Heart right ventricle (tissue), 16 donors: ENCODE measurements at regions not wholly inside any gene's neighbourhood (a gene's known extent, or its start where the extent isn't known, plus 50 kb on each side); places are given as distances from the start of the nearest gene placed in this dataset.

Experiments
- ATAC-seq, 8 donors: fragments of 200-7000 bp; cut with Tn5 transposase; one replicate each; pipeline ENCODE4 v1.9.1; 2020; ENCODE audit warnings: mild to moderate bottlenecking in 8 of 8, moderate library complexity in 8 of 8, moderate number of reproducible peaks in 1 of 8
- DNase-seq, 2 donors: peaks; one replicate each; pipeline ENCODE4 v3.0.0-alpha.2; 2020
- H3K27ac ChIP-seq, 10 donors: fragments of 200-600 bp; sonication (generic) in 2 of 10; one replicate each; pipeline versions ENCODE4 v1.5.0 to v1.8.0; 2020 to 2022; ENCODE audit warnings: mild to moderate bottlenecking in 3 of 10
- H3K27me3 ChIP-seq, 7 donors: fragments of 200-600 bp; one replicate each; pipeline ENCODE4 v1.8.0; 2021 to 2022; ENCODE audit warnings: mild to moderate bottlenecking in 2 of 7
- H3K36me3 ChIP-seq, 9 donors: fragments of 200-600 bp; sonication (generic) in 1 of 9; one replicate each; pipeline versions ENCODE4 v1.5.0 to v1.8.0; 2020 to 2022; ENCODE audit warnings: mild to moderate bottlenecking in 2 of 9
- H3K4me1 ChIP-seq, 9 donors: fragments of 200-600 bp; sonication (generic) in 1 of 9; one replicate each; pipeline versions ENCODE4 v1.5.0 to v1.8.0; 2020 to 2022; ENCODE audit warnings: mild to moderate bottlenecking in 4 of 9
- H3K4me3 ChIP-seq, 10 donors: fragments of 200-600 bp; sonication (generic) in 2 of 10; one replicate each; pipeline versions ENCODE4 v1.5.0 to v1.8.0; 2020 to 2022; ENCODE audit warnings: mild to moderate bottlenecking in 7 of 10, moderate library complexity in 2 of 10
- H3K9me3 ChIP-seq, 11 donors: fragments of 200-600 bp in 10 of 11; sonication (generic) in 2 of 11; one replicate each; pipeline versions ENCODE4 v1.5.0 to v1.8.0; 2013 to 2022; ENCODE audit warnings: mild to moderate bottlenecking in 2 of 11, control low read depth in 1 of 11, moderate library complexity in 1 of 11
- WGBS, 2 donors: extraction: QIAGEN DNeasy Blood & Tissue Kit; methylation state at CpG; one replicate each; pipeline ENCODE4 v1.1.7; 2013; ENCODE audit warnings: inconsistent platforms in 1 of 2; 5-methylcytosine and 5-hydroxymethylcytosine counted together
- intact Hi-C, 10 donors: fragments of 100-400 bp; cut with DNase I; formaldehyde crosslinking; loops; one replicate each; pipeline versions ENCODE4 v1.11.1 to v1.14.2; 2022
- TF ChIP-seq, protein P1 (sequence below), 9 donors: fragments of 200-600 bp; sonication (generic) in 2 of 9; IDR thresholded peaks; one replicate each; pipeline versions ENCODE4 v1.5.0 to v1.8.0; 2021 to 2022; ENCODE audit warnings: antibody characterized with exemption in 9 of 9, mild to moderate bottlenecking in 5 of 9, moderate library complexity in 1 of 9
- donor health status: Arrhythmogenic right ventricular cardiomyopathy.
- donor health status: ischemic (EF 13 %, LVEDD 7.1; RV severe dilation, severe dysfunction).
- donor health status: healthy with polysubstance abuse.
- donor health status: DM: no; HTN: yes; CAD: no.
- donor health status: DM: no; HTN: no; CAD: no.
- donor health status: ischemic (EF 25% LVEDD 6.9; RV normal size, moderate dysfunction).
- donor health status: ischemic (EF 25% LVEDD 5.7; RV mildly dilated, moderate dysfunction).
- donor health status: healthy.
- donor health status: DM: yes; HTN: yes; CAD: no.
- donor health status: Ischemic cardiomyopathy.
- donor health status: ischemic (EF 35%, LVEDD 5.7; RV mildly dilated, moderate dysfunction).
- donor health status: nonischemic (EF 11% LVEDD 7.7; RV severe dilation, severe dysfunction).
- donor health status: DM: yes; HTN: yes; CAD: no.
- donor health status: PGD.
- donor health status: ischemic (EF 29% LVEDD 5.4; RV normal size, mild dysfunction).
- donor health status: nonischemic (EF 23%, LVEDD 6.1; RV moderate dilation, normal function).

DNA sequence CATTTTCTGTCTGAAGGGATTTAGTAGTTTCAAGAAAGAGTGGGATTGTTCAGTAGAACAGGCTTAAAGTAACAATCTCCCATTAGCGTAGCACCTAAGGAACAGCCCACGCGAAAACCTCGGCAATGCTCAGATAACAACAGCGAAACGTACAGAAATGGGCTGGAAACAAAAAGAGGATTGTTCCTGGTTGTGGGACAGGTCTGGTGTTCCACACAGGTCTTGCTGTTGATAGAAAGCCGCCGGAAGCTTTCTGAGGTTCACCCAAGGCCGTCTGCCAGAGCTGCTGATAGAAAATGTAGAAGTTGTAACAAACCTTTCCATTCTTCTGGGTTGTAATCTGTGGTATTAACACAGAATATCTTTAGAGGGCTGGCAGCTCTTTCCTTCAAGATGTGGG is 69.4 kb upstream of the CLCN4 start:
- intact Hi-C loops = loop anchor here in 1 of 10 donors (5.0 kb wide), 1 partner anchor 35 kb away; no protein-coding TSS in a partner anchor
- H3K27ac ChIP-seq = peak overlapping the region in 2 of 10 donors; percentile 44 to 52
- WGBS, 2 donors = 59 to 67% methylated on average over 9 of the region's 9 CpGs
- H3K27me3 ChIP-seq = peaks cover 0 to 12% (median 0%) of the 10 kb centered on the region in 7 donors
- no peak for ATAC-seq
- no peak for DNase-seq
- H3K9me3 ChIP-seq = no peaks in the 10 kb centered on the region
- no peak overlapping the region for H3K4me3 ChIP-seq
- H3K4me1 ChIP-seq = peaks cover 3 to 64% (median 45%) of the 10 kb centered on the region in 9 donors
- H3K36me3 ChIP-seq = peaks cover 0 to 20% (median 12%) of the 10 kb centered on the region in 9 donors
- TF ChIP-seq, protein P1, sequence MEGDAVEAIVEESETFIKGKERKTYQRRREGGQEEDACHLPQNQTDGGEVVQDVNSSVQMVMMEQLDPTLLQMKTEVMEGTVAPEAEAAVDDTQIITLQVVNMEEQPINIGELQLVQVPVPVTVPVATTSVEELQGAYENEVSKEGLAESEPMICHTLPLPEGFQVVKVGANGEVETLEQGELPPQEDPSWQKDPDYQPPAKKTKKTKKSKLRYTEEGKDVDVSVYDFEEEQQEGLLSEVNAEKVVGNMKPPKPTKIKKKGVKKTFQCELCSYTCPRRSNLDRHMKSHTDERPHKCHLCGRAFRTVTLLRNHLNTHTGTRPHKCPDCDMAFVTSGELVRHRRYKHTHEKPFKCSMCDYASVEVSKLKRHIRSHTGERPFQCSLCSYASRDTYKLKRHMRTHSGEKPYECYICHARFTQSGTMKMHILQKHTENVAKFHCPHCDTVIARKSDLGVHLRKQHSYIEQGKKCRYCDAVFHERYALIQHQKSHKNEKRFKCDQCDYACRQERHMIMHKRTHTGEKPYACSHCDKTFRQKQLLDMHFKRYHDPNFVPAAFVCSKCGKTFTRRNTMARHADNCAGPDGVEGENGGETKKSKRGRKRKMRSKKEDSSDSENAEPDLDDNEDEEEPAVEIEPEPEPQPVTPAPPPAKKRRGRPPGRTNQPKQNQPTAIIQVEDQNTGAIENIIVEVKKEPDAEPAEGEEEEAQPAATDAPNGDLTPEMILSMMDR (IDR thresholded peaks at IDR 0.05) = no peak

DNA sequence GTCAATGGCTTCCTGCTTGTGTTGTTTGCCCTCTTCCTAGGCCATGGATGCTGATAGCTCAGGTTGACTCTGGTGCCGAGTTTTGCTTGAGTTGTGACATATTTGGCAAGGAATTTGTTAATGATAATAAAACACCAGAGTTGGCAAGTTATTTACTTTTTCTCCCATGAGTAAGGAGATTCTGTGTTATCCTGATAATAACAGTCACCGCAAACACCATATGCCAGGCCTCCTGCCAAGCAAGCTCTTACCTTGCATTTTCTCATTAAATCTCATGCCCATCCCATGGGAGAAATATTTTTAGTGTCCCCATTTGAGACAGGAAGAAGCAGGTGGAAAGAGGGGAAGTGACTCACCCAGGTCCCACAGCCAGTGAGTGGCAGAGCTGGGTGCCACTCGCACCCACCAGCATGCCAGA is 67.4 kb upstream of the CLCN4 start:
- H3K4me3 ChIP-seq = no peak overlapping the region
- intact Hi-C loops = loop anchor here in 1 of 10 donors (5.0 kb wide), 1 partner anchor 37 kb away; no protein-coding TSS in a partner anchor
- DNase-seq = no peak

GRCh38 chrX:10090319-10090718 is 66.5 kb upstream of the CLCN4 start:
- H3K27me3 ChIP-seq = peaks cover 0 to 6% (median 0%) of the 10 kb centered on the region in 7 donors
- peak overlapping the region in 1 of 10 donors; percentile 29 for H3K27ac ChIP-seq
- H3K36me3 ChIP-seq = peaks cover 0 to 42% (median 12%) of the 10 kb centered on the region in 9 donors
- ATAC-seq (no peak), DNase-seq (no peak)
- H3K4me3 ChIP-seq = no peak overlapping the region
- TF ChIP-seq, protein P1 (IDR thresholded peaks at IDR 0.05) = no peak
- H3K4me1 ChIP-seq = peaks cover 0 to 41% (median 18%) of the 10 kb centered on the region in 9 donors
- H3K9me3 ChIP-seq = no peaks in the 10 kb centered on the region
- 87 to 89% methylated on average over 11 of the region's 11 CpGs for WGBS, 2 donors
- intact Hi-C loops = no loop called here

More for the DNA sequence above, 67.4 kb upstream of the CLCN4 start:
- TF ChIP-seq, protein P1 (IDR thresholded peaks at IDR 0.05) = no peak
- peak overlapping the region in 1 of 10 donors; percentile 29 for H3K27ac ChIP-seq
- peaks cover 0 to 48% (median 26%) of the 10 kb centered on the region in 9 donors for H3K4me1 ChIP-seq
- H3K9me3 ChIP-seq = no peaks in the 10 kb centered on the region
- H3K27me3 ChIP-seq = peaks cover 0 to 6% (median 0%) of the 10 kb centered on the region in 7 donors
- H3K36me3 ChIP-seq = peaks cover 0 to 37% (median 12%) of the 10 kb centered on the region in 9 donors
- WGBS, 2 donors = 61 to 62% methylated on average over 3 of the region's 3 CpGs
- no peak for ATAC-seq

DNA sequence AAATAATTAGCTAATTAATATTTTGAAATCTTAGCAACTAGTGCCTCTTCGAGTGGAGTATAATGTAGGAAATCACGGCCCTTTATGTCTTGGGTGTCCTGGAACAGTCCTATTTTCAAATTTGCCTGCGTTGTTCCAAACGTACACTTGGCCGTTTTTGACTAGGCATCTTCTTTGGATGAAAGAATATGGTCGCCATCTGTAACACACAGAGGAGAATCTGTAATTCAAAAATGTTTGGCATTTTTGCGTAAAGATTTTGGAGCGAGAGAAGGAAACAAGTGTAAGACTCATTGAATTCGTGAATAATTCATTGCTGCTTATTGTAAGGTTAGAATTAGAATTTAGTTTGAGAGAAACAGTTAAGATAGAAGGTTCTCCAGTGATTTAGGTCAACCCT is 61.5 kb upstream of the CLCN4 start:
- 95 to 97% methylated on average over 9 of the region's 9 CpGs for WGBS, 2 donors
- TF ChIP-seq, protein P1 (IDR thresholded peaks at IDR 0.05) = no peak
- DNase-seq = no peak
- Histone ChIP-seq H3K27ac (no peak overlapping the region), H3K27me3 (no peaks in the 10 kb centered on the region), H3K4me3 (no peak overlapping the region), H3K9me3 (no peaks in the 10 kb centered on the region), H3K36me3 (peaks cover 0 to 61% (median 12%) of the 10 kb centered on the region in 9 donors), H3K4me1 (peaks cover 0 to 27% (median 20%) of the 10 kb centered on the region in 9 donors)
- intact Hi-C loops = no loop called here
- no peak for ATAC-seq
